SK-N-SH (cell line): ENCODE measurements at regions not wholly inside any gene's neighbourhood (a gene's known extent, or its start where the extent isn't known, plus 50 kb on each side); places are given as distances from the start of the nearest gene placed in this dataset.

Experiments
- CTCF ChIA-PET: fragments of 300-600, 350-600 bp; formaldehyde crosslinking; extraction: SDS; loops from one replicate; lab custom pipeline; 2021; lab: Yijun Ruan, JAX
- POLR2A ChIA-PET: fragments of 350-600 bp; sonication (Branson Sonifier 250); formaldehyde crosslinking; extraction: SDS; loops from one replicate; lab custom pipeline; 2020; ENCODE audit warnings: antibody characterized with exemption, inconsistent platforms; lab: Yijun Ruan, JAX
- DNase-seq: peaks from one replicate; pipeline ENCODE4 v3.0.0; 2012
- H2AFZ ChIP-seq: fragments of 200-600 bp; sonication (generic); 2 replicates; pipeline ENCODE4 v1.8.1; 2016; ENCODE audit warnings: antibody characterized with exemption, mild to moderate bottlenecking, low read depth
- H3F3A ChIP-seq: fragments of 200-600 bp; sonication (generic); replicated peaks from 2 replicates; pipeline ENCODE3; 2016; ENCODE audit warnings: antibody characterized with exemption, mild to moderate bottlenecking; ENCODE audit not compliant: insufficient read depth
- H3K27ac ChIP-seq, 2 experiments: fragments of 200-500 bp in 1 of 2; fragments of 200-600 bp in 1 of 2; sonication (Bioruptor generic) in 1 of 2; sonication (generic), shearing (Covaris generic) in 1 of 2; 2 replicates each; pipeline versions ENCODE4 v1.5.1 to v1.6.1; 2014 to 2016; ENCODE audit warnings: low read depth in 2 of 2, inconsistent platforms in 1 of 2, low read length in 1 of 2, mild to moderate bottlenecking in 1 of 2, mixed read lengths in 1 of 2
- H3K27me3 ChIP-seq: fragments of 200-600 bp; sonication (generic), shearing (Covaris generic); 2 replicates; pipeline ENCODE4 v1.6.1; 2016; ENCODE audit warnings: mixed run types; ENCODE audit not compliant: insufficient read depth
- H3K36me3 ChIP-seq, 2 experiments: fragments of 200-500 bp in 1 of 2; fragments of 200-600 bp in 1 of 2; sonication (Bioruptor generic) in 1 of 2; sonication (generic) in 1 of 2; replicated peaks in 1 of 2; 2 replicates each; pipeline versions ENCODE3 to v1.5.1; 2014 to 2016; ENCODE audit warnings: low read length in 1 of 2, mild to moderate bottlenecking in 1 of 2; ENCODE audit not compliant: insufficient read depth in 2 of 2, control insufficient read depth in 1 of 2
- H3K4me1 ChIP-seq, 2 experiments: fragments of 200-500 bp in 1 of 2; fragments of 200-600 bp in 1 of 2; sonication (Bioruptor generic) in 1 of 2; sonication (generic), shearing (Covaris generic) in 1 of 2; 2 replicates each; pipeline versions ENCODE4 v1.5.1 to v1.6.1; 2014 to 2016; ENCODE audit warnings: low read depth in 1 of 2, low read length in 1 of 2, mixed run types in 1 of 2; ENCODE audit not compliant: insufficient read depth in 2 of 2, control insufficient read depth in 1 of 2
- H3K4me2 ChIP-seq: fragments of 200-600 bp; sonication (generic), shearing (Covaris generic); 2 replicates; pipeline ENCODE4 v1.6.1; 2017; ENCODE audit warnings: mixed run types
- H3K4me3 ChIP-seq, 2 experiments: fragments of 200-500 bp in 1 of 2; fragments of 200-600 bp in 1 of 2; sonication (Bioruptor generic) in 1 of 2; sonication (generic), shearing (Covaris generic) in 1 of 2; 2 replicates each; pipeline versions ENCODE4 v1.5.1 to v1.8.1; 2014 to 2016; ENCODE audit warnings: low read depth in 2 of 2, inconsistent platforms in 1 of 2, low read length in 1 of 2, mild to moderate bottlenecking in 1 of 2, mixed read lengths in 1 of 2, moderate library complexity in 1 of 2
- H3K79me2 ChIP-seq: fragments of 200-600 bp; sonication (generic); 2 replicates; pipeline ENCODE4 v1.8.1; 2017; ENCODE audit warnings: mild to moderate bottlenecking; ENCODE audit not compliant: insufficient read depth
- H3K9ac ChIP-seq: fragments of 200-600 bp; sonication (generic); 2 replicates; pipeline ENCODE4 v1.6.1; 2017; ENCODE audit warnings: mixed run types
- H3K9me2 ChIP-seq: fragments of 200-600 bp; sonication (generic); 2 replicates; pipeline ENCODE4 v1.6.1; 2017; ENCODE audit warnings: mixed run types
- H3K9me3 ChIP-seq: fragments of 200-600 bp; sonication (generic); 2 replicates; pipeline ENCODE4 v1.6.1; 2017; ENCODE audit warnings: mixed run types, mild to moderate bottlenecking, moderate library complexity
- H4K20me1 ChIP-seq: fragments of 200-600 bp; sonication (generic); 2 replicates; pipeline ENCODE4 v1.6.1; 2017; ENCODE audit warnings: mild to moderate bottlenecking, mixed run types; ENCODE audit not compliant: insufficient read depth
- EZH2phosphoT487 ChIP-seq: fragments of 200-600 bp; sonication (generic); IDR thresholded peaks from 2 replicates; pipeline ENCODE4 v1.6.1; 2017; ENCODE audit warnings: low read depth, mixed run types, mild to moderate bottlenecking, antibody characterized with exemption, moderate library complexity, borderline replicate concordance
- FOSL2 ChIP-seq: IDR thresholded peaks from 2 replicates; pipeline ENCODE4 v1.4.0; 2012; ENCODE audit warnings: low read depth, mild to moderate bottlenecking, moderate library complexity, borderline replicate concordance
- FOXJ3 ChIP-seq: sonication (generic); formaldehyde crosslinking; IDR thresholded peaks from 2 replicates; pipeline ENCODE4 v1.5.1; 2020; ENCODE audit warnings: mild to moderate bottlenecking, missing genetic modification reagents
- GABPA ChIP-seq: IDR thresholded peaks from 2 replicates; pipeline ENCODE4 v1.4.0; 2012; ENCODE audit warnings: low read depth, mild to moderate bottlenecking
- JUND ChIP-seq: IDR thresholded peaks from 2 replicates; pipeline ENCODE4 v1.4.0; 2012
- MEF2A ChIP-seq: IDR thresholded peaks from 2 replicates; pipeline ENCODE4 v1.4.0; 2012; ENCODE audit warnings: low read depth, borderline replicate concordance
- NRF1 ChIP-seq: IDR thresholded peaks from 2 replicates; pipeline ENCODE4 v1.6.1; 2012; ENCODE audit warnings: low read depth, mild to moderate bottlenecking, low read length
- RAD21 ChIP-seq: IDR thresholded peaks from 2 replicates; pipeline ENCODE4 v1.6.1; 2012; ENCODE audit warnings: mild to moderate bottlenecking, low read length
- RCOR1 ChIP-seq: fragments of 150-350 bp; IDR thresholded peaks from 2 replicates; pipeline ENCODE4 v1.6.1; 2017; ENCODE audit warnings: antibody characterized with exemption, low read length
- RXRA ChIP-seq: IDR thresholded peaks from 2 replicates; pipeline ENCODE4 v1.4.0; 2012; ENCODE audit warnings: low read depth, mild to moderate bottlenecking, borderline replicate concordance
- SIN3A ChIP-seq: IDR thresholded peaks from 2 replicates; pipeline ENCODE4 v1.6.1; 2012; ENCODE audit warnings: low read depth, mild to moderate bottlenecking, low read length, moderate library complexity, borderline replicate concordance
- SMC3 ChIP-seq: IDR thresholded peaks from 2 replicates; pipeline ENCODE4 v1.6.1; 2012; ENCODE audit warnings: low read depth, low read length, improper control_type of control experiment
- TAF1 ChIP-seq: IDR thresholded peaks from 2 replicates; pipeline ENCODE4 v1.6.1; 2012; ENCODE audit warnings: low read depth, mild to moderate bottlenecking, low read length, moderate library complexity, borderline replicate concordance
- TEAD4 ChIP-seq: IDR thresholded peaks from 2 replicates; pipeline ENCODE4 v1.4.0; 2012; ENCODE audit warnings: mild to moderate bottlenecking, borderline replicate concordance; ENCODE audit not compliant: insufficient read depth
- YY1 ChIP-seq: IDR thresholded peaks from 2 replicates; pipeline ENCODE4 v1.4.0; 2012; ENCODE audit warnings: low read depth, mild to moderate bottlenecking
- WGBS: methylation state at CpG from one replicate; pipeline ENCODE4 v1.1.6; 2017; ENCODE audit warnings: low lambda C conversion rate; 5-methylcytosine and 5-hydroxymethylcytosine counted together
- TF ChIP-seq, protein P1 (sequence below): IDR thresholded peaks from 2 replicates; pipeline ENCODE4 v1.6.1; 2012; ENCODE audit warnings: mild to moderate bottlenecking, low read depth, low read length, moderate library complexity
- TF ChIP-seq, protein P2 (sequence below): fragments of 150-350 bp; IDR thresholded peaks from 2 replicates; pipeline ENCODE4 v1.6.1; 2017; ENCODE audit warnings: antibody characterized with exemption, low read length, low read depth, borderline replicate concordance
- TF ChIP-seq, protein P3 (sequence below): IDR thresholded peaks from 2 replicates; pipeline ENCODE4; 2012
- TF ChIP-seq, protein P4 (sequence below): IDR thresholded peaks from 2 replicates; pipeline ENCODE4 v1.4.0; 2012; ENCODE audit warnings: low read depth, borderline replicate concordance
- TF ChIP-seq, protein P5 (sequence below): IDR thresholded peaks from 2 replicates; pipeline ENCODE4 v1.4.0; 2012; ENCODE audit warnings: low read depth

DNA sequence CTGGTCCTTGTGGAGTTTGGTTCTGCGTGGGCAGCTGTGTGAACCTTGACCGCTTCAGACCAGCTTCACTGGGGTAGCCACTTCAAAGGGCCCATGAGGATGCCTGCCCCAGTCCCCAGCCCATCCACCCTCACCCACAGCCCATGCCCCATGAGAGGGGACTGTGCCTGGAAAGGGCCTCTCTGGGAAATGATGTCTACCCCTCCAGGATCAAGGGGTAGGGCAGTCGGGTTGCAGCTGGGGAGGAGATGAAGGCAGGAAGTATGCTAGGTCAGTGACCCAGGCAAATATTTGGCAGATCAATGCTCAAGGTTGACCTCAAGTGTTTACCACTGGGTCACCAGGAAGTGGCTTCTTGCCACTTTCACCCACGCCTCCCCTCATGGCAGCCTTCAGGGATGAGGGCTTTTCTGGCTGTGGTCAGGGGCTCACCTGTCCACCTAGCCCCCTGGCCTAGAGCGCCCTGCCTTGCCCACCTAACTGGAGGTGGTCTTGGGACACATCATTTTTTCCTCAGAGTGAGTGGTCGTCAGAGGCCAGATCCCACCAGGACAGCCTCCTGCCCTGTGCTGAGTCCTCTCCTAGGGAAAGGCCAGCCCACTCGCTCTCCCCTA lies 109.5 kb downstream of the SNX5 start:
- no peak for DNase-seq
- H3K27ac ChIP-seq, result no peak overlapping the region
- no peak overlapping the region for H3K4me3 ChIP-seq
- H3K4me1 ChIP-seq, result peaks cover 0 to 5% of the 10 kb centered on the region in 2 experiments; a peak in 1 of 4 replicates
- H3K4me2 ChIP-seq, result no peak overlapping the region
- no peaks in the 10 kb centered on the region for H4K20me1 ChIP-seq
- 50% methylated on average over 5 of the region's 7 CpGs for WGBS
- H3K9ac ChIP-seq, result no peak overlapping the region
- no peaks in the 10 kb centered on the region for H3K9me3 ChIP-seq
- no peak overlapping the region for H2AFZ ChIP-seq
- POLR2A ChIA-PET, result no interaction called here
- no peaks in the 10 kb centered on the region for H3F3A ChIP-seq
- no peaks in the 10 kb centered on the region for H3K9me2 ChIP-seq
- H3K27me3 ChIP-seq, result peaks cover 27% of the 10 kb centered on the region; the same call in 1 of the 2 replicates
- CTCF ChIA-PET, result interaction anchor here (0.9 kb wide), 1 partner anchor 26 kb away, joined by 3 read pairs; no protein-coding TSS in a partner anchor
- H3K79me2 ChIP-seq, result no peaks in the 10 kb centered on the region
- no peaks in the 10 kb centered on the region for H3K36me3 ChIP-seq
- TF ChIP-seq, protein P1, sequence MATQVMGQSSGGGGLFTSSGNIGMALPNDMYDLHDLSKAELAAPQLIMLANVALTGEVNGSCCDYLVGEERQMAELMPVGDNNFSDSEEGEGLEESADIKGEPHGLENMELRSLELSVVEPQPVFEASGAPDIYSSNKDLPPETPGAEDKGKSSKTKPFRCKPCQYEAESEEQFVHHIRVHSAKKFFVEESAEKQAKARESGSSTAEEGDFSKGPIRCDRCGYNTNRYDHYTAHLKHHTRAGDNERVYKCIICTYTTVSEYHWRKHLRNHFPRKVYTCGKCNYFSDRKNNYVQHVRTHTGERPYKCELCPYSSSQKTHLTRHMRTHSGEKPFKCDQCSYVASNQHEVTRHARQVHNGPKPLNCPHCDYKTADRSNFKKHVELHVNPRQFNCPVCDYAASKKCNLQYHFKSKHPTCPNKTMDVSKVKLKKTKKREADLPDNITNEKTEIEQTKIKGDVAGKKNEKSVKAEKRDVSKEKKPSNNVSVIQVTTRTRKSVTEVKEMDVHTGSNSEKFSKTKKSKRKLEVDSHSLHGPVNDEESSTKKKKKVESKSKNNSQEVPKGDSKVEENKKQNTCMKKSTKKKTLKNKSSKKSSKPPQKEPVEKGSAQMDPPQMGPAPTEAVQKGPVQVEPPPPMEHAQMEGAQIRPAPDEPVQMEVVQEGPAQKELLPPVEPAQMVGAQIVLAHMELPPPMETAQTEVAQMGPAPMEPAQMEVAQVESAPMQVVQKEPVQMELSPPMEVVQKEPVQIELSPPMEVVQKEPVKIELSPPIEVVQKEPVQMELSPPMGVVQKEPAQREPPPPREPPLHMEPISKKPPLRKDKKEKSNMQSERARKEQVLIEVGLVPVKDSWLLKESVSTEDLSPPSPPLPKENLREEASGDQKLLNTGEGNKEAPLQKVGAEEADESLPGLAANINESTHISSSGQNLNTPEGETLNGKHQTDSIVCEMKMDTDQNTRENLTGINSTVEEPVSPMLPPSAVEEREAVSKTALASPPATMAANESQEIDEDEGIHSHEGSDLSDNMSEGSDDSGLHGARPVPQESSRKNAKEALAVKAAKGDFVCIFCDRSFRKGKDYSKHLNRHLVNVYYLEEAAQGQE, result no peak
- TF ChIP-seq FOSL2, result no peak
- TF ChIP-seq, protein P2, sequence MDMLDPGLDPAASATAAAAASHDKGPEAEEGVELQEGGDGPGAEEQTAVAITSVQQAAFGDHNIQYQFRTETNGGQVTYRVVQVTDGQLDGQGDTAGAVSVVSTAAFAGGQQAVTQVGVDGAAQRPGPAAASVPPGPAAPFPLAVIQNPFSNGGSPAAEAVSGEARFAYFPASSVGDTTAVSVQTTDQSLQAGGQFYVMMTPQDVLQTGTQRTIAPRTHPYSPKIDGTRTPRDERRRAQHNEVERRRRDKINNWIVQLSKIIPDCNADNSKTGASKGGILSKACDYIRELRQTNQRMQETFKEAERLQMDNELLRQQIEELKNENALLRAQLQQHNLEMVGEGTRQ, result no peak
- TF ChIP-seq NRF1, result no peak
- TF ChIP-seq GABPA, result no peak
- no peak for TF ChIP-seq SMC3
- no peak for TF ChIP-seq SIN3A
- TF ChIP-seq, protein P3, sequence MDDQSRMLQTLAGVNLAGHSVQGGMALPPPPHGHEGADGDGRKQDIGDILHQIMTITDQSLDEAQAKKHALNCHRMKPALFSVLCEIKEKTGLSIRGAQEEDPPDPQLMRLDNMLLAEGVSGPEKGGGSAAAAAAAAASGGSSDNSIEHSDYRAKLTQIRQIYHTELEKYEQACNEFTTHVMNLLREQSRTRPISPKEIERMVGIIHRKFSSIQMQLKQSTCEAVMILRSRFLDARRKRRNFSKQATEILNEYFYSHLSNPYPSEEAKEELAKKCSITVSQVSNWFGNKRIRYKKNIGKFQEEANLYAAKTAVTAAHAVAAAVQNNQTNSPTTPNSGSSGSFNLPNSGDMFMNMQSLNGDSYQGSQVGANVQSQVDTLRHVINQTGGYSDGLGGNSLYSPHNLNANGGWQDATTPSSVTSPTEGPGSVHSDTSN, result no peak
- no peak for TF ChIP-seq EZH2phosphoT487
- no peak for TF ChIP-seq JUND
- TF ChIP-seq MEF2A, result no peak
- TF ChIP-seq RXRA, result no peak
- TF ChIP-seq TAF1, result no peak
- no peak for TF ChIP-seq TEAD4
- TF ChIP-seq YY1, result no peak
- no peak for TF ChIP-seq RAD21
- TF ChIP-seq FOXJ3 (CRISPR knock-in tag), result no peak
- TF ChIP-seq, protein P4, sequence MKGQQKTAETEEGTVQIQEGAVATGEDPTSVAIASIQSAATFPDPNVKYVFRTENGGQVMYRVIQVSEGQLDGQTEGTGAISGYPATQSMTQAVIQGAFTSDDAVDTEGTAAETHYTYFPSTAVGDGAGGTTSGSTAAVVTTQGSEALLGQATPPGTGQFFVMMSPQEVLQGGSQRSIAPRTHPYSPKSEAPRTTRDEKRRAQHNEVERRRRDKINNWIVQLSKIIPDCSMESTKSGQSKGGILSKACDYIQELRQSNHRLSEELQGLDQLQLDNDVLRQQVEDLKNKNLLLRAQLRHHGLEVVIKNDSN, result no peak
- TF ChIP-seq RCOR1, result no peak
- TF ChIP-seq, protein P5, sequence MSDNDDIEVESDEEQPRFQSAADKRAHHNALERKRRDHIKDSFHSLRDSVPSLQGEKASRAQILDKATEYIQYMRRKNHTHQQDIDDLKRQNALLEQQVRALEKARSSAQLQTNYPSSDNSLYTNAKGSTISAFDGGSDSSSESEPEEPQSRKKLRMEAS, result no peak
- TF ChIP-seq, all 33 proteins: peak for 0
